ENCODE measurements at regions not wholly inside any gene's neighbourhood (a gene's known extent, or its start where the extent isn't known, plus 50 kb on each side); places are given as distances from the start of the nearest gene placed in this dataset.

DNA sequence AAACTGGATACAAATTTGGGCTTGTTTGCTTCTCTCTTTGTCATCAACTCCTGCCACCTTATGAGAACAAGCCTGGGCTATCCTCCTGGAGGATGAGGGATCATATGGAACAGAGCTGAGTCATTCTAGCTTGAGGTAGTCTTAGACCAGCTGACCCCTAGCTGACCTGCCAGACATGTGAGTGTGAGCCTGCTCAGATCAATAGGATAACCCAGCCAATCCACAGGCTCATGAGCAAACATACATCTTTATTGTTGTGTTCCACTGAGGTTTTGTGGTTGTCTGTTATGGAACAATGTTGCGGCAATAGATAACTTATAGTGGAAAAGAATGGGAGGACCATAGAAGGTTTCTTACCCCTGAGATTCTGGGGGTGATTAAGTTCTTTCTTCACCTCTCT lies 54.5 kb upstream of the FAM180A start:
- H3K27ac ChIP-seq = no peak overlapping the region
- no peak overlapping the region for H3K4me3 ChIP-seq
- whole genome bisulfite sequencing, 2 donors = 92 to 93% methylated on average over 1 of the region's 1 CpG
- H3K9me3 ChIP-seq = no peaks in the 10 kb centered on the region
- ATAC-seq = no peak
- no peak for DNase-seq
- TF ChIP-seq, protein P1, sequence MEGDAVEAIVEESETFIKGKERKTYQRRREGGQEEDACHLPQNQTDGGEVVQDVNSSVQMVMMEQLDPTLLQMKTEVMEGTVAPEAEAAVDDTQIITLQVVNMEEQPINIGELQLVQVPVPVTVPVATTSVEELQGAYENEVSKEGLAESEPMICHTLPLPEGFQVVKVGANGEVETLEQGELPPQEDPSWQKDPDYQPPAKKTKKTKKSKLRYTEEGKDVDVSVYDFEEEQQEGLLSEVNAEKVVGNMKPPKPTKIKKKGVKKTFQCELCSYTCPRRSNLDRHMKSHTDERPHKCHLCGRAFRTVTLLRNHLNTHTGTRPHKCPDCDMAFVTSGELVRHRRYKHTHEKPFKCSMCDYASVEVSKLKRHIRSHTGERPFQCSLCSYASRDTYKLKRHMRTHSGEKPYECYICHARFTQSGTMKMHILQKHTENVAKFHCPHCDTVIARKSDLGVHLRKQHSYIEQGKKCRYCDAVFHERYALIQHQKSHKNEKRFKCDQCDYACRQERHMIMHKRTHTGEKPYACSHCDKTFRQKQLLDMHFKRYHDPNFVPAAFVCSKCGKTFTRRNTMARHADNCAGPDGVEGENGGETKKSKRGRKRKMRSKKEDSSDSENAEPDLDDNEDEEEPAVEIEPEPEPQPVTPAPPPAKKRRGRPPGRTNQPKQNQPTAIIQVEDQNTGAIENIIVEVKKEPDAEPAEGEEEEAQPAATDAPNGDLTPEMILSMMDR (IDR thresholded peaks at IDR 0.05) = no peak
- intact Hi-C loops (cut with DNase I) = loop anchor here in 1 of 3 donors (5.0 kb wide), 1 partner anchor 209 kb away; no protein-coding TSS in a partner anchor
- FAIRE-seq = no peak
- peaks cover 0 to 4% (median 0%) of the 10 kb centered on the region in 3 donors for H3K4me1 ChIP-seq
- H3K36me3 ChIP-seq = no peaks in the 10 kb centered on the region
- H3K27me3 ChIP-seq = no peaks in the 10 kb centered on the region

DNA sequence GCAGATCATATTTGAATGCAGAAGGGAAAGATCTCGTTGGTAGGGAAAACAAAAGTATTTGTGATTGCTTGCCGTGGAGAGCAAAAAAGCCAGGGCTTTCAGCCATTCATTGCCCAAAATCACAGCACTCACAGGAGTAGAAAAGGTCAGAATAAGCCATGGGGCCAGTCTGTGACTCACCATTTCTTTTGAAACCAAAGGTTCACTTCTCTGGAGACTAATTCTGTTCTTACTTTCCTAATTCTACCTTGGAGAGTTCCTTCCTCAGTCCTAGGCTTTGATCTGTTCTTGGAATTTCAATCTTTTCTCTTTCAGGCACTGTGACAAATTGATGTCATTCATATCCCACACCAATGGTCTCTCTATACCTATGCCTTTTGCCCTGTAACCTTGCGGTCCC lies 54.1 kb upstream of the FAM180A start:
- peaks cover 0 to 4% (median 0%) of the 10 kb centered on the region in 3 donors for H3K4me1 ChIP-seq
- no peak for DNase-seq

DNA sequence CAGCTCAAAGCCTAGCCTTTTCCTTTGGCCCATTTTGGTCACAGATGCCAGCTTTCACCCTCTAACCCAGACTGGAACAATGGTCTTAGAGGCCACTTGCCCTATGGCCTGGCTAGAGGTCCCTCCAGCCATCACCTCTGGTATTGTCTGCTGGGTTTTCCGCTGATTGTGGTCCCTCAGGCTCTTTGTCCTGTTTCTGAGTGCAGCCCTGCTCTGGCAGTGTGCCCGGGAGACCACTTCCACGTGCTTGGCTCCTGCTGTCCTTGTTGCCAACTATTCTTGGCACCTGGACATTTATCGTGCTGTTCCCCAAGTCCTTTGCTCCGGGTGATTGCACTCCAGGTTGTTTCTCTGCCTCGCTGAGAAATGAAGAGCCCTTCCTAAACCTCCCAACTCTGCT lies 53.3 kb upstream of the FAM180A start:
- peak in 1 of 4 donors; percentile 16 for ATAC-seq
- peaks cover 0 to 4% (median 0%) of the 10 kb centered on the region in 3 donors for H3K4me1 ChIP-seq

More for the DNA sequence above, 54.1 kb upstream of the FAM180A start:
- ATAC-seq (no peak), FAIRE-seq (no peak)
- no peaks in the 10 kb centered on the region for H3K27me3 ChIP-seq
- no peaks in the 10 kb centered on the region for H3K9me3 ChIP-seq
- H3K4me3 ChIP-seq = no peak overlapping the region
- no peaks in the 10 kb centered on the region for H3K36me3 ChIP-seq
- H3K27ac ChIP-seq = no peak overlapping the region
- intact Hi-C loops (cut with DNase I) = loop anchor here in 1 of 3 donors (5.0 kb wide), 1 partner anchor 210 kb away; no protein-coding TSS in a partner anchor
- WGBS, 2 donors = 62 to 86% methylated on average over 3 of the region's 3 CpGs
- TF ChIP-seq, protein P1 (IDR thresholded peaks at IDR 0.05) = no peak

DNA sequence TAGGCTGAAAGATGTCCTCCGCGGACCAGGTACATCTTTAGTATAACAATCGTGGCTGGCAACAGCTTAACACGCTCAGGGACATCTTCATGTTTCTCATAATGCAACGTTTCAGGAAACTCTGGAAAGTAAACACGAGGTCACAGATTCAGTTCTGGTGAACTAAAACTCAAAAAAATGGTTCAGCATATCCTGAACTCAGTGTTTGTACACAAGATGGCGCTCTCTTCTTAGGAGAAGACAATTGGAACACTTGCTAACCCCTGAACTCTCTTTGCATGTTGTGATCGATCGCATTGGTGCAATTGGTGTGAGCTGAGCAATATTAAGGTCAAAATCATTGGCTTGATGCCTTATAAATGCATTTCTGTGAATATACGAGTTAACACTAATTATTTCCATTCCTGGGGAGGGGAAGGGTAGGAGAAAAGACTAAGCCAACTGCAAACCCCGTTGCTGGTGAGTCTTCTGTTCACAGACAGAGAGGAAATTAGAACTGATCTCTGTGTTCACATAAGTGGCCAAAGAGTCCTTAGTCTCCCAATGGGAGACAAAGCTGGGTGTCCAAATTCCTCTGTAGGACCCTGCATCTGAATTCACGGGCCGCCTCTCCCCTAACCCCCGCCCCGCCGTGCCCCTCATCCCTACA lies 52.6 kb upstream of the FAM180A start:
- no peaks in the 10 kb centered on the region for H3K27me3 ChIP-seq
- no peak overlapping the region for H3K27ac ChIP-seq
- ATAC-seq = peak; percentile 76 to 90 (median 86)
- intact Hi-C loops (cut with DNase I) = loop anchor here in 1 of 3 donors (5.0 kb wide), 1 partner anchor 211 kb away; no protein-coding TSS in a partner anchor
- WGBS, 2 donors = 26 to 31% methylated on average over 16 of the region's 16 CpGs
- FAIRE-seq = no peak
- no peaks in the 10 kb centered on the region for H3K9me3 ChIP-seq
- no peak overlapping the region for H3K4me3 ChIP-seq
- TF ChIP-seq, protein P1 (IDR thresholded peaks at IDR 0.05) = peak; percentile 35 to 70 (median 56)
- H3K36me3 ChIP-seq = no peaks in the 10 kb centered on the region
- DNase-seq = peak in 3 of 6 donors; percentile 25 to 37 (median 29)
- H3K4me1 ChIP-seq = peaks cover 0 to 4% (median 0%) of the 10 kb centered on the region in 3 donors

More for the DNA sequence above, 53.3 kb upstream of the FAM180A start:
- WGBS, 2 donors = 44 to 52% methylated on average over 6 of the region's 6 CpGs
- H3K9me3 ChIP-seq = no peaks in the 10 kb centered on the region
- TF ChIP-seq, protein P1 (IDR thresholded peaks at IDR 0.05) = no peak
- FAIRE-seq (no peak), DNase-seq (peak in 1 of 6 donors; percentile 30)
- H3K4me3 ChIP-seq = no peak overlapping the region
- H3K36me3 ChIP-seq = no peaks in the 10 kb centered on the region
- no peak overlapping the region for H3K27ac ChIP-seq
- intact Hi-C loops (cut with DNase I) = loop anchor here in 1 of 3 donors (5.0 kb wide), 1 partner anchor 210 kb away; no protein-coding TSS in a partner anchor
- H3K27me3 ChIP-seq = no peaks in the 10 kb centered on the region

DNA sequence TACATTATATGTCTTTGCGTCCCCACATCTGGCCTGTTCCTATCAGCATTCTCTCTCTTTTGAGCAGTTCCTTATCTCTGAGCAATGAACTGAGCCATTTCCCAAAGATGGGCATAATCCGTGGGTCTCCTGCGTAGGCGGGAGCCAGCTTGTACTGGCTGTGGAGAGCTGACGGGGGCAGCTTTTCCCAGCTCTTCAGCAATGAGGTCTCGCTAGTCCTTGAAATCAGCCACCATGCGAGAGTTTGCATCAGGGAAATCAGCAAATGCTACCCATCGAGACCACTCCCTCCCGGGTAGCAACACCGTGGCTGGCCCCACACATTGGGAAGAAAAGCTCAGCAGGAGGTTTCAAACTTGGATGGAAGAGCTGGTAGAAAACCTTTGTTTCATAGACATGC lies 51.9 kb upstream of the FAM180A start:
- 42 to 45% methylated on average over 10 of the region's 10 CpGs for WGBS, 2 donors
- no peak for FAIRE-seq
- no peak for DNase-seq
- Histone ChIP-seq H3K4me1 (peaks cover 0 to 4% (median 0%) of the 10 kb centered on the region in 3 donors), H3K4me3 (no peak overlapping the region), H3K27me3 (no peaks in the 10 kb centered on the region), H3K27ac (no peak overlapping the region), H3K9me3 (no peaks in the 10 kb centered on the region), H3K36me3 (no peaks in the 10 kb centered on the region)
- TF ChIP-seq, protein P1 (IDR thresholded peaks at IDR 0.05) = no peak
- intact Hi-C loops (cut with DNase I) = loop anchor here in 1 of 3 donors (5.0 kb wide), 1 partner anchor 212 kb away; no protein-coding TSS in a partner anchor
- ATAC-seq = no peak

All from pancreas (tissue), 10 donors.